Activated CD4-positive, alpha-beta memory T cell treated with anti-CD3 and anti-CD28 coated beads for 36 hours (primary cell): ENCODE measurements at regions not wholly inside any gene's neighbourhood (a gene's known extent, or its start where the extent isn't known, plus 50 kb on each side); places are given as distances from the start of the nearest gene placed in this dataset.

Source experiments
- CTCF ChIA-PET: fragments of 350-600 bp; sonication (Branson Sonifier 250); formaldehyde crosslinking; loops from one replicate; lab custom pipeline; 2021; ENCODE audit warnings: antibody characterized with exemption, inconsistent platforms; lab: Charles Lee
- POLR2A ChIA-PET: fragments of 350-600 bp; sonication (Branson Sonifier 250); formaldehyde crosslinking; loops from one replicate; lab custom pipeline; 2021; ENCODE audit warnings: antibody characterized with exemption; lab: Charles Lee
- DNase-seq: peaks from one replicate; pipeline ENCODE4 v3.0.0-alpha.2; 2020
- H3K27ac Mint-ChIP-seq: one replicate; pipeline ENCODE4 v1.8.0; 2021; ENCODE audit warnings: mixed read lengths
- H3K27me3 Mint-ChIP-seq: one replicate; pipeline ENCODE4 v1.8.0; 2021; ENCODE audit warnings: mixed read lengths
- H3K36me3 Mint-ChIP-seq: one replicate; pipeline ENCODE4 v1.8.0; 2021; ENCODE audit warnings: mixed read lengths
- H3K4me1 Mint-ChIP-seq: one replicate; pipeline ENCODE4 v1.8.0; 2021; ENCODE audit warnings: low read depth, mixed read lengths
- H3K4me3 Mint-ChIP-seq: one replicate; pipeline ENCODE4 v1.8.0; 2021; ENCODE audit warnings: mild to moderate bottlenecking, mixed read lengths
- H3K9me3 Mint-ChIP-seq: one replicate; pipeline ENCODE4 v1.8.0; 2021; ENCODE audit warnings: mixed read lengths
- intact Hi-C: fragments of 100-400 bp; cut with micrococcal nuclease; formaldehyde crosslinking; loops from one replicate; pipeline ENCODE4 v1.15.1; 2023

- Mint-ChIP-seq H3K36me3 (no peaks in the 10 kb centered on the region), H3K9me3 (no peaks in the 10 kb centered on the region), H3K27me3 (peaks cover 3% of the 10 kb centered on the region), H3K27ac (no peak overlapping the region), H3K4me3 (no peak overlapping the region), H3K4me1 (no peaks in the 10 kb centered on the region)
- CTCF ChIA-PET: interaction anchor here (1.4 kb wide), 1 partner anchor 141 kb away, joined by 6 read pairs; no protein-coding TSS in a partner anchor
- intact Hi-C loops: no loop called here
- DNase-seq: no peak
- POLR2A ChIA-PET: no interaction called here
These were observed 156.5 kb upstream of the MYL2 start for GRCh38 chr12:111076611-111077451.

GRCh38 chr12:111076199-111076598 lies 155.8 kb upstream of the MYL2 start:
- no peaks in the 10 kb centered on the region for H3K4me1 Mint-ChIP-seq
- no peaks in the 10 kb centered on the region for H3K9me3 Mint-ChIP-seq
- no peak for DNase-seq
- H3K36me3 Mint-ChIP-seq: no peaks in the 10 kb centered on the region
- ChIA-PET CTCF (no interaction called here), POLR2A (no interaction called here)
- no peak overlapping the region for H3K27ac Mint-ChIP-seq
- no peak overlapping the region for H3K4me3 Mint-ChIP-seq
- intact Hi-C loops: no loop called here
- peaks cover 3% of the 10 kb centered on the region for H3K27me3 Mint-ChIP-seq

GRCh38 chr12:111074965-111075364 lies 154.6 kb upstream of the MYL2 start:
- POLR2A ChIA-PET: no interaction called here

GRCh38 chr12:111074559-111074958 lies 154.2 kb upstream of the MYL2 start:
- ChIA-PET CTCF (no interaction called here), POLR2A (no interaction called here)
- DNase-seq: no peak
- no peaks in the 10 kb centered on the region for H3K36me3 Mint-ChIP-seq
- no peaks in the 10 kb centered on the region for H3K9me3 Mint-ChIP-seq
- intact Hi-C loops: no loop called here
- H3K27ac Mint-ChIP-seq: no peak overlapping the region
- H3K4me3 Mint-ChIP-seq: no peak overlapping the region
- H3K27me3 Mint-ChIP-seq: peaks cover 3% of the 10 kb centered on the region
- no peaks in the 10 kb centered on the region for H3K4me1 Mint-ChIP-seq

More at GRCh38 chr12:111074965-111075364, 154.6 kb upstream of the MYL2 start:
- peaks cover 3% of the 10 kb centered on the region for H3K27me3 Mint-ChIP-seq
- CTCF ChIA-PET: no interaction called here
- H3K9me3 Mint-ChIP-seq: no peaks in the 10 kb centered on the region
- H3K36me3 Mint-ChIP-seq: no peaks in the 10 kb centered on the region
- no peak overlapping the region for H3K4me3 Mint-ChIP-seq
- H3K27ac Mint-ChIP-seq: no peak overlapping the region
- H3K4me1 Mint-ChIP-seq: no peaks in the 10 kb centered on the region
- no peak for DNase-seq
- intact Hi-C loops: no loop called here

- no peak overlapping the region for H3K27ac Mint-ChIP-seq
- intact Hi-C loops: no loop called here
- CTCF ChIA-PET: no interaction called here
These were observed 153.0 kb upstream of the MYL2 start for GRCh38 chr12:111073370-111073769.

GRCh38 chr12:111072299-111072698 lies 151.9 kb upstream of the MYL2 start:
- Mint-ChIP-seq H3K4me3 (no peak overlapping the region), H3K9me3 (no peaks in the 10 kb centered on the region), H3K27ac (no peak overlapping the region), H3K4me1 (peaks cover 12% of the 10 kb centered on the region), H3K36me3 (no peaks in the 10 kb centered on the region), H3K27me3 (peaks cover 1% of the 10 kb centered on the region)
- DNase-seq: no peak
- ChIA-PET CTCF (no interaction called here), POLR2A (no interaction called here)
- intact Hi-C loops: no loop called here

More at GRCh38 chr12:111073370-111073769, 153.0 kb upstream of the MYL2 start:
- Mint-ChIP-seq H3K36me3 (no peaks in the 10 kb centered on the region), H3K27me3 (peaks cover 1% of the 10 kb centered on the region), H3K4me3 (no peak overlapping the region), H3K9me3 (no peaks in the 10 kb centered on the region), H3K4me1 (peaks cover 3% of the 10 kb centered on the region)
- no peak for DNase-seq
- POLR2A ChIA-PET: no interaction called here

GRCh38 chr12:111069886-111070285 lies 149.5 kb upstream of the MYL2 start:
- CTCF ChIA-PET: no interaction called here
- peaks cover 12% of the 10 kb centered on the region for H3K4me1 Mint-ChIP-seq
- no peak overlapping the region for H3K27ac Mint-ChIP-seq
- H3K9me3 Mint-ChIP-seq: no peaks in the 10 kb centered on the region
- intact Hi-C loops: no loop called here
- H3K27me3 Mint-ChIP-seq: peaks cover 1% of the 10 kb centered on the region
- no peak overlapping the region for H3K4me3 Mint-ChIP-seq
- no peaks in the 10 kb centered on the region for H3K36me3 Mint-ChIP-seq
- POLR2A ChIA-PET: no interaction called here
- DNase-seq: no peak

GRCh38 chr12:111068290-111068689 lies 147.9 kb upstream of the MYL2 start:
- ChIA-PET POLR2A (no interaction called here), CTCF (no interaction called here)
- Mint-ChIP-seq H3K9me3 (no peaks in the 10 kb centered on the region), H3K27me3 (peaks cover 1% of the 10 kb centered on the region), H3K36me3 (no peaks in the 10 kb centered on the region), H3K4me1 (peaks cover 12% of the 10 kb centered on the region), H3K27ac (no peak overlapping the region), H3K4me3 (peak overlapping the region; percentile 14)
- peak; percentile 41 for DNase-seq
- intact Hi-C loops: no loop called here

- intact Hi-C loops: no loop called here
- no peak for DNase-seq
- Mint-ChIP-seq H3K27ac (no peak overlapping the region), H3K27me3 (no peaks in the 10 kb centered on the region), H3K36me3 (no peaks in the 10 kb centered on the region), H3K9me3 (no peaks in the 10 kb centered on the region), H3K4me3 (no peak overlapping the region), H3K4me1 (peaks cover 12% of the 10 kb centered on the region)
- POLR2A ChIA-PET: no interaction called here
- CTCF ChIA-PET: no interaction called here
These were observed 147.1 kb upstream of the MYL2 start for GRCh38 chr12:111067498-111067897.

- H3K27me3 Mint-ChIP-seq: no peaks in the 10 kb centered on the region
- ChIA-PET POLR2A (no interaction called here), CTCF (no interaction called here)
- no peaks in the 10 kb centered on the region for H3K36me3 Mint-ChIP-seq
- intact Hi-C loops: no loop called here
- peaks cover 12% of the 10 kb centered on the region for H3K4me1 Mint-ChIP-seq
- no peak overlapping the region for H3K4me3 Mint-ChIP-seq
- no peak for DNase-seq
- no peak overlapping the region for H3K27ac Mint-ChIP-seq
- H3K9me3 Mint-ChIP-seq: no peaks in the 10 kb centered on the region
These were observed 146.5 kb upstream of the MYL2 start for GRCh38 chr12:111066744-111067437.

- intact Hi-C loops: no loop called here
- Mint-ChIP-seq H3K27me3 (no peaks in the 10 kb centered on the region), H3K9me3 (no peaks in the 10 kb centered on the region), H3K4me1 (peaks cover 12% of the 10 kb centered on the region), H3K4me3 (no peak overlapping the region), H3K36me3 (no peaks in the 10 kb centered on the region), H3K27ac (no peak overlapping the region)
- CTCF ChIA-PET: no interaction called here
- POLR2A ChIA-PET: no interaction called here
- no peak for DNase-seq
These were observed 144.6 kb upstream of the MYL2 start for GRCh38 chr12:111064982-111065381.

GRCh38 chr12:111064154-111064553 lies 143.8 kb upstream of the MYL2 start:
- DNase-seq: no peak
- intact Hi-C loops: no loop called here
- H3K27me3 Mint-ChIP-seq: no peaks in the 10 kb centered on the region
- no peaks in the 10 kb centered on the region for H3K36me3 Mint-ChIP-seq
- peaks cover 12% of the 10 kb centered on the region for H3K4me1 Mint-ChIP-seq
- ChIA-PET CTCF (no interaction called here), POLR2A (no interaction called here)
- H3K9me3 Mint-ChIP-seq: no peaks in the 10 kb centered on the region
- H3K4me3 Mint-ChIP-seq: no peak overlapping the region
- H3K27ac Mint-ChIP-seq: no peak overlapping the region
